CD4-positive, CD25-positive, alpha-beta regulatory T cell (primary cell): ENCODE measurements at regions not wholly inside any gene's neighbourhood (a gene's known extent, or its start where the extent isn't known, plus 50 kb on each side); places are given as distances from the start of the nearest gene placed in this dataset.

Experiments used
- ATAC-seq, 2 donors: fragments of 150-1000 bp; cut with Tn5 transposase; one replicate each; pipeline ENCODE4 v1.10.0; 2021; ENCODE audit warnings: low read depth in 2 of 2, moderate number of reproducible peaks in 2 of 2, moderate library complexity in 1 of 2
- DNase-seq, 3 donors: peaks; one replicate each; pipeline versions ENCODE4 v3.0.0 to v3.0.0-alpha.2; 2012 to 2022; ENCODE audit warnings: mixed read lengths in 1 of 3
- H3K27ac ChIP-seq: one replicate; pipeline ENCODE4 v1.7.0; 2013; ENCODE audit warnings: mild to moderate bottlenecking, low read length; ENCODE audit not compliant: insufficient read depth, poor library complexity, severe bottlenecking
- H3K27me3 ChIP-seq: one replicate; pipeline ENCODE4 v1.7.0; 2013; ENCODE audit warnings: low read length; ENCODE audit not compliant: control insufficient read depth, insufficient read depth
- H3K36me3 ChIP-seq: one replicate; pipeline ENCODE4 v1.7.0; 2013; ENCODE audit warnings: mild to moderate bottlenecking, low read length, moderate library complexity; ENCODE audit not compliant: control insufficient read depth, insufficient read depth
- H3K4me1 ChIP-seq: 2 replicates; pipeline ENCODE4 v1.7.0; 2013; ENCODE audit warnings: mild to moderate bottlenecking, low read length; ENCODE audit not compliant: insufficient read depth, control insufficient read depth, poor library complexity, severe bottlenecking
- H3K4me3 ChIP-seq: one replicate; pipeline ENCODE4 v1.7.0; 2013; ENCODE audit warnings: low read depth, mild to moderate bottlenecking, low read length, moderate library complexity
- H3K9me3 ChIP-seq, 2 experiments: 1 replicate in 1 of 2; 2 replicates in 1 of 2; pipeline ENCODE4 v1.7.0; 2013; ENCODE audit warnings: low read length in 2 of 2, mild to moderate bottlenecking in 1 of 2, moderate library complexity in 1 of 2; ENCODE audit not compliant: control insufficient read depth in 2 of 2
- H3K27ac Mint-ChIP-seq, 3 donors: one replicate each; pipeline ENCODE4 v1.8.0; 2020 to 2022; ENCODE audit warnings: mild to moderate bottlenecking in 3 of 3, mixed read lengths in 3 of 3, moderate library complexity in 2 of 3
- H3K27me3 Mint-ChIP-seq: one replicate; pipeline ENCODE4 v1.8.0; 2022; ENCODE audit warnings: mild to moderate bottlenecking, mixed read lengths
- H3K36me3 Mint-ChIP-seq: one replicate; pipeline ENCODE4 v1.8.0; 2020; ENCODE audit warnings: mixed read lengths
- H3K4me1 Mint-ChIP-seq, 4 donors: one replicate each; pipeline ENCODE4 v1.8.0; 2020 to 2022; ENCODE audit warnings: mixed read lengths in 4 of 4, mild to moderate bottlenecking in 1 of 4
- H3K4me3 Mint-ChIP-seq, 4 donors: one replicate each; pipeline ENCODE4 v1.8.0; 2020 to 2022; ENCODE audit warnings: mild to moderate bottlenecking in 4 of 4, mixed read lengths in 4 of 4, moderate library complexity in 3 of 4
- H3K9me3 Mint-ChIP-seq, 7 donors: one replicate each; pipeline ENCODE4 v1.8.0; 2020 to 2022; ENCODE audit warnings: mixed read lengths in 7 of 7, mild to moderate bottlenecking in 3 of 7, moderate library complexity in 2 of 7

DNA sequence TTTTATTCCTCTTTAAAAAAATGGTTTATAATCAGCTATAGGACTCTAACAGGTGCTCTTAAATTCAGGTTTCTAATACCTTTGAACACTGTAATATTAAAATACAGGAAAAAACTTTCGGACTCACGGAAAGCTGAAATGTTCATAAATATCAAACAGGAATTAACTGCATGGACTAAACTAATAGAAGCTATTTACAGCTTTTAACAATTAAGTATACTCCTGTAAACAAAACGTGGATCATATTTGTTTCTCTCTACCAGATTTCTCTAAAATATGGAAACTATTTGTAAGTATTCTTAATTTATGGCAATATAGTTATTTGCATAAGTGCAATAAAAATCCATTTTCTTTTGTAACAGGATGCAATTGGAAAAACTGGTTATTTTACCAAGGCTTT is 108.9 kb upstream of the RESF1 start:
- Histone ChIP-seq H3K4me3 (no peak overlapping the region), H3K4me1 (no peaks in the 10 kb centered on the region), H3K36me3 (no peaks in the 10 kb centered on the region), H3K9me3 (peaks cover 5 to 25% of the 10 kb centered on the region in 2 experiments), H3K27me3 (no peaks in the 10 kb centered on the region), H3K27ac (no peak overlapping the region)
- no peak overlapping the region for H3K27ac Mint-ChIP-seq
- peaks cover 0 to 8% (median 7%) of the 10 kb centered on the region in 4 donors for H3K4me1 Mint-ChIP-seq
- H3K9me3 Mint-ChIP-seq, result peaks cover 0 to 22% (median 6%) of the 10 kb centered on the region in 7 donors
- no peaks in the 10 kb centered on the region for H3K27me3 Mint-ChIP-seq
- no peak overlapping the region for H3K4me3 Mint-ChIP-seq
- ATAC-seq (no peak), DNase-seq (peak in 1 of 3 donors; percentile 8)
- H3K36me3 Mint-ChIP-seq, result peaks cover 5% of the 10 kb centered on the region

GRCh38 chr12:31849090-31849687 is 110.0 kb upstream of the RESF1 start:
- ATAC-seq (no peak), DNase-seq (peak in 1 of 3 donors; percentile 45)
- H3K4me3 Mint-ChIP-seq, result no peak overlapping the region

DNA sequence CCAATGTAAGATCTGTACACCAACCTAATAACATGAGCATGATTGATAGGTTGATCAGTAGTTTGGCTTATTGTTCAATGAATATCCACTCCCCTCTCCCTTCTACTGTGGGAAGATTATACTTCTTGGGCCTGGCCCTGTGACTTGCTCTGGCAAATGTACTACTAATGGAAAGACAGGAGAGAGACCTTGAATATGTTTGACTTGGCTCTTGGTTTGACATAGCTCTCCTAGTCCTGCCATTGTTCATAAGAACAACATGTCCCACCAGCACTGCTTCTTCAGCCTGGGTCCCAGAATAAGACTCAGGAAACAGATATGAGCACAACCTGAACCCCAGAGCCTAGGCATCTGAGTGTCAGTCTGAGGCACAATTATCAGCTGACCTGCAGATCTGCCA is 112.8 kb upstream of the RESF1 start:
- Histone ChIP-seq H3K27ac (no peak overlapping the region), H3K36me3 (no peaks in the 10 kb centered on the region), H3K4me1 (no peaks in the 10 kb centered on the region), H3K4me3 (no peak overlapping the region), H3K9me3 (peaks cover 5 to 25% of the 10 kb centered on the region in 2 experiments), H3K27me3 (no peaks in the 10 kb centered on the region)
- Mint-ChIP-seq H3K36me3 (no peaks in the 10 kb centered on the region), H3K4me1 (peaks cover 0 to 14% (median 6%) of the 10 kb centered on the region in 4 donors), H3K4me3 (no peak overlapping the region), H3K27ac (no peak overlapping the region), H3K9me3 (peaks cover 0 to 17% (median 4%) of the 10 kb centered on the region in 7 donors), H3K27me3 (no peaks in the 10 kb centered on the region)
- ATAC-seq (no peak), DNase-seq (no peak)

More at GRCh38 chr12:31849090-31849687, 110.0 kb upstream of the RESF1 start:
- Histone ChIP-seq H3K27me3 (no peaks in the 10 kb centered on the region), H3K27ac (no peak overlapping the region), H3K9me3 (peaks cover 5 to 25% of the 10 kb centered on the region in 2 experiments), H3K4me3 (no peak overlapping the region), H3K36me3 (no peaks in the 10 kb centered on the region), H3K4me1 (no peaks in the 10 kb centered on the region)
- Mint-ChIP-seq H3K9me3 (peaks cover 0 to 22% (median 6%) of the 10 kb centered on the region in 7 donors), H3K27me3 (no peaks in the 10 kb centered on the region), H3K36me3 (peaks cover 5% of the 10 kb centered on the region), H3K4me1 (peaks cover 0 to 8% (median 6%) of the 10 kb centered on the region in 4 donors), H3K27ac (no peak overlapping the region)

DNA sequence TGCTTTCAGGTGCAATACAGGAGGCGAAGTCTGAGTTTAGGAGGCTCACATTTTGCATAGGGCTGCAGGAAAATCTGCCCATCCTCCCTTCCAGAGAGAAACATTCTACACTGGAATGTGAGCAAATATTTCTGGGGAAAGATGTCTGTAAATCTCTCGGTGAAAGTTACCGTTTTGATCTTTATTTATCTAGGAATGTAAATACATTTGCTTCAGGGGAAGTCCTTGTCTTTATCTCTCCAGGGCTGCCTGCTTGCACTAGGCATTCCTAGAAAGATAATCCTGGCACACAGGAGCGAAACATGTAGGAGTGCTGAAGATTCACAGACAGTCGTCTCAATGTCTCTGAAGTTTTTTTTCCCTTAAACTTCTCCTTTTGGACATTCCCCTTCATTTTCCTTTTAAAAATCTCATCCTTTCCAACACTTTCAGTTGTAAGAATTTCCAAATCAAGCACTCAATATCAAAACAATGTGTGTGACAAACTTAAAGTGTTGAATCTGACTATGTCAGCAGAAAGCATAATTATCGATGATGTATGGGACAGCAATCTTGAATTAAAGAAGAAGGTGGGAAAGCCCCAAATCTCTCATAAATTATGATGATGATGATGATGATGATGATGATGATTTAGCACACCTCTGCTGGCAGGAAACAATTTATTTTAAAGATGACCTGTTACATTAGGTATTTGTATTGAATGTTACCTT is 113.4 kb upstream of the RESF1 start:
- Histone ChIP-seq H3K27me3 (no peaks in the 10 kb centered on the region), H3K36me3 (no peaks in the 10 kb centered on the region), H3K4me3 (no peak overlapping the region), H3K9me3 (peaks cover 3 to 18% of the 10 kb centered on the region in 2 experiments), H3K27ac (no peak overlapping the region), H3K4me1 (no peaks in the 10 kb centered on the region)
- no peaks in the 10 kb centered on the region for H3K27me3 Mint-ChIP-seq
- peaks cover 0 to 14% (median 6%) of the 10 kb centered on the region in 4 donors for H3K4me1 Mint-ChIP-seq
- DNase-seq (no peak), ATAC-seq (no peak)
- peaks cover 0 to 13% (median 0%) of the 10 kb centered on the region in 7 donors for H3K9me3 Mint-ChIP-seq
- no peaks in the 10 kb centered on the region for H3K36me3 Mint-ChIP-seq
- H3K4me3 Mint-ChIP-seq, result no peak overlapping the region
- no peak overlapping the region for H3K27ac Mint-ChIP-seq

- no peak overlapping the region for H3K4me3 ChIP-seq
- H3K36me3 Mint-ChIP-seq, result no peaks in the 10 kb centered on the region
- H3K9me3 Mint-ChIP-seq, result peaks cover 0 to 10% (median 0%) of the 10 kb centered on the region in 7 donors
- DNase-seq (no peak), ATAC-seq (no peak)
- H3K4me3 Mint-ChIP-seq, result no peak overlapping the region
- H3K4me1 Mint-ChIP-seq, result peaks cover under 1 to 14% (median 6%) of the 10 kb centered on the region in 4 donors
- no peak overlapping the region for H3K27ac ChIP-seq
- H3K4me1 ChIP-seq, result no peaks in the 10 kb centered on the region
- no peaks in the 10 kb centered on the region for H3K36me3 ChIP-seq
- peaks cover 0 to 5% of the 10 kb centered on the region in 2 experiments for H3K9me3 ChIP-seq
- H3K27me3 Mint-ChIP-seq, result no peaks in the 10 kb centered on the region
- H3K27ac Mint-ChIP-seq, result peak overlapping the region in 1 of 3 donors; percentile 79
- no peaks in the 10 kb centered on the region for H3K27me3 ChIP-seq
These were observed 114.7 kb upstream of the AMN1 start for GRCh38 chr12:31843398-31844095.

DNA sequence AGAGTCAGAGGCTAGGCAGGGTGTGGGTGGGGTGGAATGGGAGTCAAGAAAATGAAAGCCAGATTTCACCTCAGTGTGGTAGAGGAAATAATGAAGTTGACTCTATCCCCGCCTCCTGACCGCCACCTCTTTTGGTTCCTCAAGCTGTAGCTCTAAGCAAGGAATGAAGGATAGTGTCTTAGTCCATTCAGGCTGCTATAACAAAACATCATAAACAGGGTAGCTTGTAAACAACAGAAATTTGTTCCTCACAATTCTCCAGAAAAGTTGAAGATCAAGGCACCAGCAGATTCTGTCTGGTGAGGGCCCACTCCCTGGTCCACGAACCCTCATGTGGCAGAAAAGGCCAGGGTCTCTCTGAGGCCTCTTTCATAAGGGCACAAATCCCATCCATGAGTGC is 109.1 kb upstream of the AMN1 start:
- Mint-ChIP-seq H3K27me3 (no peaks in the 10 kb centered on the region), H3K36me3 (no peaks in the 10 kb centered on the region), H3K27ac (peak overlapping the region in 2 of 3 donors; percentile 20 to 66), H3K4me1 (peaks cover 15 to 29% (median 21%) of the 10 kb centered on the region in 4 donors), H3K9me3 (peaks cover 0 to 7% (median 2%) of the 10 kb centered on the region in 7 donors), H3K4me3 (no peak overlapping the region)
- no peak overlapping the region for H3K4me3 ChIP-seq
- no peaks in the 10 kb centered on the region for H3K27me3 ChIP-seq
- H3K27ac ChIP-seq, result no peak overlapping the region
- ATAC-seq (no peak), DNase-seq (no peak)
- peaks cover 15% of the 10 kb centered on the region for H3K4me1 ChIP-seq
- H3K9me3 ChIP-seq, result no peaks in the 10 kb centered on the region
- H3K36me3 ChIP-seq, result no peaks in the 10 kb centered on the region

- no peak for DNase-seq
- Mint-ChIP-seq H3K27ac (peak overlapping the region in 2 of 3 donors; percentile 42 to 67), H3K9me3 (peaks cover 0 to 14% (median 4%) of the 10 kb centered on the region in 7 donors)
These were observed 106.6 kb upstream of the AMN1 start for GRCh38 chr12:31835276-31835882.

More at GRCh38 chr12:31835276-31835882, 106.6 kb upstream of the AMN1 start:
- H3K4me3 Mint-ChIP-seq, result no peak overlapping the region
- no peaks in the 10 kb centered on the region for H3K36me3 Mint-ChIP-seq
- H3K4me1 Mint-ChIP-seq, result peaks cover 21 to 52% (median 40%) of the 10 kb centered on the region in 4 donors
- Histone ChIP-seq H3K9me3 (no peaks in the 10 kb centered on the region), H3K4me1 (peaks cover 33% of the 10 kb centered on the region), H3K4me3 (no peak overlapping the region), H3K27me3 (no peaks in the 10 kb centered on the region), H3K27ac (peak overlapping the region; percentile 14), H3K36me3 (no peaks in the 10 kb centered on the region)
- H3K27me3 Mint-ChIP-seq, result no peaks in the 10 kb centered on the region
- ATAC-seq, result no peak
